ENCODE measurements at regions not wholly inside any gene's neighbourhood (a gene's known extent, or its start where the extent isn't known, plus 50 kb on each side); places are given as distances from the start of the nearest gene placed in this dataset.

- Mint-ChIP-seq H3K27me3 (peaks cover 27% of the 10 kb centered on the region in 2 donors), H3K4me3 (no peak overlapping the region), H3K36me3 (no peaks in the 10 kb centered on the region), H3K27ac (no peak overlapping the region), H3K4me1 (no peaks in the 10 kb centered on the region), H3K9me3 (no peaks in the 10 kb centered on the region)
- no peak for ATAC-seq (replicated peaks)
- no peak for DNase-seq
Observed at GRCh38 chr1:50275566-50275965, 147.7 kb downstream of the DMRTA2 start.

- ATAC-seq (replicated peaks) (no peak), DNase-seq (no peak)
- H3K9me3 Mint-ChIP-seq: no peaks in the 10 kb centered on the region
- no peak overlapping the region for H3K27ac Mint-ChIP-seq
- peaks cover 19 to 23% of the 10 kb centered on the region in 2 donors for H3K27me3 Mint-ChIP-seq
- H3K4me1 Mint-ChIP-seq: no peaks in the 10 kb centered on the region
- H3K36me3 Mint-ChIP-seq: no peaks in the 10 kb centered on the region
- H3K4me3 Mint-ChIP-seq: no peak overlapping the region
Observed at GRCh38 chr1:50272912-50273311, 150.3 kb downstream of the DMRTA2 start.

GRCh38 chr1:50271968-50272578, 151.2 kb downstream of the DMRTA2 start:
- Mint-ChIP-seq H3K27ac (no peak overlapping the region), H3K27me3 (peaks cover 18 to 25% of the 10 kb centered on the region in 2 donors), H3K4me3 (no peak overlapping the region), H3K4me1 (no peaks in the 10 kb centered on the region), H3K36me3 (no peaks in the 10 kb centered on the region), H3K9me3 (no peaks in the 10 kb centered on the region)
- DNase-seq: peak; percentile 13
- ATAC-seq (replicated peaks): peak; percentile 68 to 79

DNA sequence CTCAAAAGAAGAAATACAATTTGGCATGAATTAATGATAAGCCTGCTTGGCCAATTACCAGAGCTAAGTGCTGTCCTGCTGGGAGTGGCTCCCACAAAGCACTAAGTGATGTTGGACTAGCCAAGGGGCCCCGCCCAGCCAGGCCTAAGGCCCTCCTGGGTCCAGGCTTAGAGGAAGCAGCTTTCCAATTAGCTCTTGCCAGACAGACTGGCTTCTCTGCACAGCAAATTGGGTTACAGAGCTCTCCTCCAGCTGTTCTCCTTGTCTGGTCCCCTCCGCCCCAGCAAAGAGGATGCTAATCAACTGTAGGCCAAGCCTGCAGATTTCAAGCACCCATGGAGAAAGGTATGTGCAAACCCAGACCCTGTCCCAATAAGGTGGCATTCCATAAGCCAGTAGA, 151.9 kb downstream of the DMRTA2 start:
- Mint-ChIP-seq H3K27me3 (peaks cover 14 to 26% of the 10 kb centered on the region in 2 donors), H3K36me3 (no peaks in the 10 kb centered on the region), H3K4me1 (no peaks in the 10 kb centered on the region), H3K4me3 (no peak overlapping the region), H3K9me3 (no peaks in the 10 kb centered on the region), H3K27ac (no peak overlapping the region)
- ATAC-seq (replicated peaks) (no peak), DNase-seq (no peak)

DNA sequence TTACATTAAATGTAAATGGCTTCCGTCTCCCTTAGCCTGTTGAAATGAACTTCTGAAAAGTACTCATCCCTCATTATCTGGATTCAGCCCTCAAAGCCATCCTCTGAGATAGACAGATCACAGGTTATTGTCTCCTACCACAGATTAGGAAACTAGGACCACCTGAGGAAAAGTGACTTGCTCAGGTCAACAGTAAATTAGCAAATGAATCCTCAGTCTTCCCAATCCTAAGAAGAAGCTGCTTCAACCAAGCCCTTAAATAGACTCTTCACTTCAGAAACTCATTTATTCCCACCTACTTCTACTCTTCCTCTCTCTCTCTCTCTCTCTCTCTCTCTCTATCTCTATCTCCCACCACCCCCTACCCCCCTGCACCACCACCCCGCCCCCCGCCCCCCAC, 152.3 kb downstream of the DMRTA2 start:
- no peak overlapping the region for H3K27ac Mint-ChIP-seq
- no peaks in the 10 kb centered on the region for H3K4me1 Mint-ChIP-seq
- no peaks in the 10 kb centered on the region for H3K36me3 Mint-ChIP-seq
- ATAC-seq (replicated peaks) (no peak), DNase-seq (no peak)
- H3K9me3 Mint-ChIP-seq: no peaks in the 10 kb centered on the region
- peaks cover 10 to 22% of the 10 kb centered on the region in 2 donors for H3K27me3 Mint-ChIP-seq
- H3K4me3 Mint-ChIP-seq: no peak overlapping the region

GRCh38 chr1:50268049-50268448, 155.2 kb downstream of the DMRTA2 start:
- DNase-seq: no peak
- Mint-ChIP-seq H3K36me3 (no peaks in the 10 kb centered on the region), H3K9me3 (no peaks in the 10 kb centered on the region), H3K4me3 (no peak overlapping the region), H3K27ac (no peak overlapping the region), H3K4me1 (no peaks in the 10 kb centered on the region), H3K27me3 (peaks cover 7 to 10% of the 10 kb centered on the region in 2 donors)
- ATAC-seq (replicated peaks): no peak

DNA sequence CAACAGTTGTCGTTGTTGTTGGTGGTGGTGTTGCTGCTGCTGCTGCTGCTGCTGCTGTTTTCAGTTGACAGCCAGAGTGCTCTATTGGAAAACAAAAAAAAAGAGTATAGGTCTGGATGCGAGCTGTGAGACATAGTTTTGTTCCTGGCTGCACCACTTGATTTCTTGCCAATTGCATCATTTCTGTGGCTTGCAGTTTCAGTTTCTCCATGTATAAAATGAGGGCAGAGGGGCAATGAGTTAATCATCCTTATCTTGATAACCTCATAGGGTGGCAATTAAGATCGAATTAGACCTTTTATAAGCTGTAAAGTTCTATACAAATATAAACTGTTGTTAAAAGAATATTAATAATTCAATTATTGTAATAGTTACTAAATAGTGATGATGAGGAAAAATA, 156.7 kb downstream of the DMRTA2 start:
- H3K36me3 Mint-ChIP-seq: no peaks in the 10 kb centered on the region
- no peaks in the 10 kb centered on the region for H3K4me1 Mint-ChIP-seq
- no peak overlapping the region for H3K4me3 Mint-ChIP-seq
- no peaks in the 10 kb centered on the region for H3K9me3 Mint-ChIP-seq
- ATAC-seq (replicated peaks): no peak
- H3K27ac Mint-ChIP-seq: no peak overlapping the region
- peaks cover 6 to 12% of the 10 kb centered on the region in 2 donors for H3K27me3 Mint-ChIP-seq
- DNase-seq: no peak

GRCh38 chr1:50265790-50266314, 157.1 kb downstream of the ELAVL4 start:
- H3K4me3 Mint-ChIP-seq: no peak overlapping the region
- no peak for ATAC-seq (replicated peaks)
- DNase-seq: no peak
- no peak overlapping the region for H3K27ac Mint-ChIP-seq
- no peaks in the 10 kb centered on the region for H3K36me3 Mint-ChIP-seq
- no peaks in the 10 kb centered on the region for H3K4me1 Mint-ChIP-seq
- H3K27me3 Mint-ChIP-seq: peaks cover 6 to 12% of the 10 kb centered on the region in 2 donors
- no peaks in the 10 kb centered on the region for H3K9me3 Mint-ChIP-seq

DNA sequence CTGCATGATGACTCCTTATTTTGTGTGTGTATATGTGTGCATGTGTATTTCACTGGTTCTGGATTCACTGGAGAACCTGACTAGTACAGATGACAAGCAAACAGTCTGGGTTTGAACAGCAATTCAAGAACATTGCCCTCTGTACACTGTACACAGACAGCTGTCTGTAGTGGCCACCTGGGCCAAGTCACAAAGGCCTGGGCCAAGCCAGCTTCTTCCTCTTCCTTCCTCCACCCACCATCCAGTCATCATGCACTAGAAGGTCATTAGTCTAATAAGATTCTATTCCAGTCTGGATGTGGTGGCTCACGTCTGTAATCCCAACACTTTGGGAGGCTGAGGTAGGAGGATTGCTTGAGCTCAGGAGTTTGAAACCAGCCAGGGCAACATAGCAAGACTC, 155.9 kb downstream of the ELAVL4 start:
- no peak for ATAC-seq (replicated peaks)
- Mint-ChIP-seq H3K27ac (no peak overlapping the region), H3K27me3 (peaks cover 9 to 17% of the 10 kb centered on the region in 2 donors), H3K4me1 (no peaks in the 10 kb centered on the region), H3K4me3 (no peak overlapping the region), H3K9me3 (no peaks in the 10 kb centered on the region), H3K36me3 (no peaks in the 10 kb centered on the region)
- no peak for DNase-seq

DNA sequence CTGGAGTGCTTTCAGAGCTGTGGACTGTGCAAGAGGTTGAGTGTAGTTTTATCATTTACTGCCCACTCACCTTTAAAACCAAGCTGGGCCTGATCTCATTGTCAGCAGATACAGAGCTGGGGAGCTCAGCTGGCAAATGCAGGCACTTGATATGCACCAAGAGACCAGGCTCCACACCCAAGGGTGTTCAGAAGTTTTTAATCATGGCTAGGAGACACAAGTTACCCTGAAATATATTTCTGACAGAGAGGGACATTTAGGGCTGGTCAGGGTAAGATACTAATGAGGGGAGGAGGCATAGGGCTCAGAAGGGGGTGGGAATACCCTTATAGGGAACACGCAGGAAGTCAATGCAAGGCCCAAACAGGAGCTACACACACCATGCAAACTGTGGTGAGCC, 153.7 kb downstream of the ELAVL4 start:
- Mint-ChIP-seq H3K4me3 (no peak overlapping the region), H3K4me1 (no peaks in the 10 kb centered on the region), H3K9me3 (no peaks in the 10 kb centered on the region), H3K36me3 (no peaks in the 10 kb centered on the region), H3K27me3 (peaks cover 13 to 15% of the 10 kb centered on the region in 2 donors), H3K27ac (no peak overlapping the region)
- DNase-seq (no peak), ATAC-seq (replicated peaks) (no peak)

DNA sequence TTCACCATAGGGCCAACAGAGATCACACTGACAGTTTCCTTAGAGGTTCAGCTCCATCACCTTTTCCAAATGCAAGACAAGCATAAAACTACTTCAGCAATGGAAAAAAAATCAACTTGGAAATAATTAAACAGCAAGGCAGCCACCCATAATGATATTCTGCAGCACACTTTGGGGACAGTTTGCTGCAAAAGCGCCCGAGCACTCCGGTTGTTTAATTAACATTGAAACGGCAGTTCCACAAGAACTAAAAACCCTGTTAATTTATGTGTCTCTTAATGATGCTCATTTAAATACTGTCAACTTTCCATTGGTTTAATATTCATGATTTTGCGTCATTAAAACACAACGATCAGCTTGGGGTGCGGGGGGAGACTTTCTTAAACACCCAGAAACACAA, 153.2 kb downstream of the ELAVL4 start:
- no peaks in the 10 kb centered on the region for H3K36me3 Mint-ChIP-seq

DNA sequence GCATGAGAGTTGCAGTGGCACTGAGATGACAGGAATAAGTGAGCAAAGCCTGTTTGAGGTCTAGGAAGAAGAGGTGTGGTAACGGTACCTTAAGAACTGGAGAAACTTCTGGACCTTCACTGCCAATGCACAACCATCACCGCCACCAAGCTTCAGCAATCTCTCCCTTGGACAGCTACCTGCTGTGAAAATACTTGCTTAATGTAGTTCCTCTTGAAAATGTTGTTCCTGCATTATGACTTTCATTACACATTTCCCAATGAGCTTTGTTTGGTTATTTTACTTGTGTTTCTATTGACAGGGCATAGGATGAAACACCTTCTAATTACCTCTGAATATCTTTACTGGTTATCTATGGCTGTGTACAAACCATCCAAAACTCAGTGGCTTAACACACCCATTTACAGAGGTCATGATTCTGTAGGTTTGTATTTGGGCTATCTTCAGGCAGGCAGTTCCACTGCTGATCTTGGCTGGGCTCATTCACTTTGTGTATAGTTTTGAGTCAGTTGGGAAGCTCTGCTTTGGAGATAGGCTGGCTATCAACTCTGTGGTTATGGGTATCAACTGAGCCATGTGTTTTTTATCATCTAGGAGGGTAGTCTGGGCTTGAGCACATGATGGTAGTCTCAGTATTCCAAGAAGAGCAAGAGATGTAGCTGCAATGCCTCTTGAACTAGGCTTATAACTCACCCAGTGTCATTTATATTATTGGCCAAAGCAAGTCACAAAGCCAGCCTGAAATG, 149.4 kb downstream of the ELAVL4 start:
- Mint-ChIP-seq H3K27ac (no peak overlapping the region), H3K9me3 (no peaks in the 10 kb centered on the region), H3K36me3 (no peaks in the 10 kb centered on the region), H3K27me3 (peaks cover 11 to 15% of the 10 kb centered on the region in 2 donors), H3K4me3 (no peak overlapping the region), H3K4me1 (no peaks in the 10 kb centered on the region)
- DNase-seq (no peak), ATAC-seq (replicated peaks) (no peak)

More for the DNA sequence above, 153.2 kb downstream of the ELAVL4 start:
- peaks cover 11 to 13% of the 10 kb centered on the region in 2 donors for H3K27me3 Mint-ChIP-seq
- no peak overlapping the region for H3K27ac Mint-ChIP-seq
- ATAC-seq (replicated peaks) (no peak), DNase-seq (no peak)
- no peaks in the 10 kb centered on the region for H3K4me1 Mint-ChIP-seq
- H3K4me3 Mint-ChIP-seq: no peak overlapping the region
- no peaks in the 10 kb centered on the region for H3K9me3 Mint-ChIP-seq

DNA sequence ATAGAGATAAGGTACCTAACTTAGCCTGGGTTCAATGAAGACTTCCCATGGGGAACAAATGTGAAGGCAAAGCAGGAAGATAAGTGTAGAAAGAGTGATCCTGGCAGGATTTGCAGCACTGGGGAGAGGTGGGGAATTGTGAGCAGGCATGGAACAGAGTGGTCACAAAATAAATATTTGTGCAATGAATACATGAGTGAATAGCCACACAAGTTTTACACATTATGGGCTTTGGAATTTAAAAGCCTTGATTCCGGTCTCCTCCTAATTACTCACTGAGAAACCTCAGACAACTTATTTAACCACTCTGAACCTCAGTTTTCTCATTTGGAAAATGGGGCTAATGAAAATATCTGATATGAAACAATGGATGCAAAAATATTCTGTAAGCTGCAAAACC, 148.3 kb downstream of the ELAVL4 start:
- Mint-ChIP-seq H3K27me3 (peaks cover 9 to 11% of the 10 kb centered on the region in 2 donors), H3K36me3 (no peaks in the 10 kb centered on the region), H3K4me1 (peaks cover 3 to 4% of the 10 kb centered on the region in 2 donors), H3K4me3 (no peak overlapping the region), H3K27ac (no peak overlapping the region), H3K9me3 (no peaks in the 10 kb centered on the region)
- ATAC-seq (replicated peaks) (no peak), DNase-seq (no peak)
